ENCODE measurements at regions not wholly inside any gene's neighbourhood (a gene's known extent, or its start where the extent isn't known, plus 50 kb on each side); places are given as distances from the start of the nearest gene placed in this dataset.
"Not testable (repeated sequence)": the region's sequence is repeated elsewhere in the genome, so short reads cannot be mapped to it uniquely, and the experiment has no call there.

GRCh38 chr7:65295409-65295808 is 78.2 kb upstream of the ZNF92 start:
- no peak for ATAC-seq (ENCODE audit: low FRiP score)
- TF ChIP-seq CTCF (IDR thresholded peaks at IDR 0.05), result no peak
- no peak for DNase-seq (ENCODE audit: low spot score)

GRCh38 chr7:65290340-65290739 is 83.3 kb upstream of the ZNF92 start:
- ATAC-seq (ENCODE audit: low FRiP score); DNase-seq (ENCODE audit: low spot score): not testable (repeated sequence)

- ATAC-seq (ENCODE audit: low FRiP score) (no peak), DNase-seq (ENCODE audit: low spot score) (no peak)
- TF ChIP-seq CTCF (IDR thresholded peaks at IDR 0.05), result no peak
Measured at GRCh38 chr7:65287023-65287422, 86.6 kb upstream of the ZNF92 start.

- no peak for TF ChIP-seq CTCF (IDR thresholded peaks at IDR 0.05)
- DNase-seq (ENCODE audit: low spot score) (no peak), ATAC-seq (ENCODE audit: low FRiP score) (no peak)
Measured at GRCh38 chr7:65285906-65286864, 87.5 kb upstream of the ZNF92 start.

GRCh38 chr7:65285241-65285640 is 88.4 kb upstream of the ZNF92 start:
- DNase-seq (ENCODE audit: low spot score); ATAC-seq (ENCODE audit: low FRiP score): not testable (repeated sequence)

- DNase-seq (ENCODE audit: low spot score), result no peak
- ATAC-seq (ENCODE audit: low FRiP score), result no peak
- no peak for TF ChIP-seq CTCF (IDR thresholded peaks at IDR 0.05)
Measured at GRCh38 chr7:65279795-65280194, 93.9 kb upstream of the ZNF92 start.

GRCh38 chr7:65276822-65277221 is 96.8 kb upstream of the ZNF92 start:
- ATAC-seq (ENCODE audit: low FRiP score), result no peak
- no peak for DNase-seq (ENCODE audit: low spot score)
- no peak for TF ChIP-seq CTCF (IDR thresholded peaks at IDR 0.05)

GRCh38 chr7:65271502-65271901 is 102.2 kb upstream of the ZNF92 start:
- ATAC-seq (ENCODE audit: low FRiP score); DNase-seq (ENCODE audit: low spot score): not testable (repeated sequence)

All from omental fat pad (tissue), 3 donors.